ENCODE measurements at regions not wholly inside any gene's neighbourhood (a gene's known extent, or its start where the extent isn't known, plus 50 kb on each side); places are given as distances from the start of the nearest gene placed in this dataset.

GRCh38 chr1:79371802-79372201 is 365.3 kb upstream of the ADGRL4 start:
- no peaks in the 10 kb centered on the region for H3K36me3 ChIP-seq (ENCODE audit: insufficient read depth, low read length)
- H3K9me3 ChIP-seq (ENCODE audit: low read length), result no peaks in the 10 kb centered on the region
- no peaks in the 10 kb centered on the region for H3K27me3 ChIP-seq (ENCODE audit: control insufficient read depth in 1 of 2, insufficient read depth in 2 of 2, low read length in 2 of 2)
- H3K4me1 ChIP-seq (ENCODE audit: insufficient read depth, low read length), result no peaks in the 10 kb centered on the region
- H3K4me3 ChIP-seq (ENCODE audit: low read depth in 1 of 2, low read length in 2 of 2), result no peak overlapping the region
- no peak overlapping the region for H3K9ac ChIP-seq (ENCODE audit: low read length)
- H3K27ac ChIP-seq (ENCODE audit: low read depth, low read length), result no peak overlapping the region

DNA sequence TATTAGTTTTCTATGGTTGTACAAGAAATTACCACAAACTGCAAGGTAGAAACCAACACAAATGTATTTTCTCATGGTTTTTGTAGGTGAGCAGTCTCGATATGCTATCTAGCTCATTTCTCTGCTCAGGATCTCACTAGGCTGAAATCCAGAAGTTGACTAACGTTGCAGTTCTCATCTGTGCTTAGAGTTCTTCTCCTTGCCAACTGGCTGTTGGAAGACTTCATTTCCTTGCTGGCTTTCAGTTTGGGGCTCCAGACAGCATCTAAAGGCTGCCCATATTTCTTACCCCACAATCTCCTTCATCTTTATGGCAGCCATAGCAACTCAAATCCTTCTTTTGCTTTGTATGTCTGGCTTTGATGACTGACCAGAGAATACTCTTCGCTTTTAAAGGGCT is 362.6 kb upstream of the ADGRL4 start:
- H3K4me3 ChIP-seq (ENCODE audit: low read depth in 1 of 2, low read length in 2 of 2), result no peak overlapping the region
- H3K27ac ChIP-seq (ENCODE audit: low read depth, low read length), result no peak overlapping the region
- no peaks in the 10 kb centered on the region for H3K9me3 ChIP-seq (ENCODE audit: low read length)
- no peaks in the 10 kb centered on the region for H3K36me3 ChIP-seq (ENCODE audit: insufficient read depth, low read length)
- no peak overlapping the region for H3K9ac ChIP-seq (ENCODE audit: low read length)
- H3K27me3 ChIP-seq (ENCODE audit: control insufficient read depth in 1 of 2, insufficient read depth in 2 of 2, low read length in 2 of 2), result no peaks in the 10 kb centered on the region
- no peaks in the 10 kb centered on the region for H3K4me1 ChIP-seq (ENCODE audit: insufficient read depth, low read length)

DNA sequence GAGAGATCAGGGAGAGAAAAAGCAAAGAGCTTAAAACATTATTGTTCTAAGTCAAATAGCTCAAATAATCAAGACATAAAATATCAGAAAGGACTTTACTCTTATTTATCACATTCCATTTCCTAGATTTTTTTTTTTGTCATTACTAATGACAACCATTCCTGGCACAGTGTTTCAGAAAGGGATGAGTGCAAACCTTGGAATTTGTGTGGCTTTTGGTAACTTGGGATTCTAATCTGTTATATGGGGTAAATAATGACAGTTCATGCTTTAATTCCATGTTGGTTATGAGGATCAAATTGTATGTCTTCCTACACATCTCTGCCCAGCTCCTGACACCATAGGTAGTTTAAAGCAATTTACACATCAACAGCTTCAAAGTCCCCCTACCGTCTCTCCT is 358.4 kb upstream of the ADGRL4 start:
- no peak overlapping the region for H3K27ac ChIP-seq (ENCODE audit: low read depth, low read length)
- H3K27me3 ChIP-seq (ENCODE audit: control insufficient read depth in 1 of 2, insufficient read depth in 2 of 2, low read length in 2 of 2), result no peaks in the 10 kb centered on the region
- no peaks in the 10 kb centered on the region for H3K4me1 ChIP-seq (ENCODE audit: insufficient read depth, low read length)
- H3K36me3 ChIP-seq (ENCODE audit: insufficient read depth, low read length), result no peaks in the 10 kb centered on the region
- H3K4me3 ChIP-seq (ENCODE audit: low read depth in 1 of 2, low read length in 2 of 2), result no peak overlapping the region
- H3K9me3 ChIP-seq (ENCODE audit: low read length), result no peaks in the 10 kb centered on the region
- no peak overlapping the region for H3K9ac ChIP-seq (ENCODE audit: low read length)

DNA sequence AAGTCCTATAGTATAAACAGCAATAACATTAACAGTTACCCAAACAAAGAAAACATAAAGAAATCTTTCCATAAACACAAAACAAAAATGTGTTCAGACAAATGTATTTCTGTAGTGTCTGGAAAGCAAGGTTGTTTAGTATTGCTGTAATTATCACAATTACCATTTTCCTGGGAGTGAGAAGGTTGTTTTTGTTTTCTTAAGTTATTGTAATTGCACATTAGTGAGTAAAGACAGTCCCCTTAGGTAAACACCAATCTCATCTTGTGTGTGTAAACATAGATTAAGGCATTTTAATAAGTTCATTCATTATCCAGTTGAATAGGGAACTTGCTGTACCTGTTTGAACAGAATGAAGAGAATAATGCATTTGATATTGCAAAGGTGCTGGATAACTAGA is 356.9 kb upstream of the ADGRL4 start:
- Histone ChIP-seq H3K36me3 (ENCODE audit: insufficient read depth, low read length) (no peaks in the 10 kb centered on the region), H3K9me3 (ENCODE audit: low read length) (no peaks in the 10 kb centered on the region), H3K4me1 (ENCODE audit: insufficient read depth, low read length) (no peaks in the 10 kb centered on the region), H3K4me3 (ENCODE audit: low read depth in 1 of 2, low read length in 2 of 2) (no peak overlapping the region), H3K9ac (ENCODE audit: low read length) (no peak overlapping the region), H3K27ac (ENCODE audit: low read depth, low read length) (no peak overlapping the region), H3K27me3 (ENCODE audit: control insufficient read depth in 1 of 2, insufficient read depth in 2 of 2, low read length in 2 of 2) (no peaks in the 10 kb centered on the region)

DNA sequence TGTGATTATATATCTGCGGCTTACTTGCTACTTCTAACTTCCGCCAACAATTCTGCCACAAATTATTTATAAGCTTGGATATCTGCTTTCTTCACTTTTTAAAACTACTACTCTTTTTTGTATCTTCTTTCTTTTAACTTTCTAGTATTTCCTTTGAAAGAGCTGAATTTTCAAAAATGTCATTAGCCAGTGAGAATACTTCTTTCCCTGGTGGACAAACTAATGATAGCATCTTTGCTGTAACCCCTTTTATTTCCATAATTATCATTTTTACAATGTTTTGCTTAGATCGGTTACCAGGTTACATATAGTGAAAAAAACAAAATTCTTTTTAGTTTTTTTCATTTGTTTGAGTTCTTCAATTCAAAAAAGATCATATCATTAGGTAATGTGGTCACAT is 355.9 kb upstream of the ADGRL4 start:
- Histone ChIP-seq H3K9me3 (ENCODE audit: low read length) (no peaks in the 10 kb centered on the region), H3K9ac (ENCODE audit: low read length) (no peak overlapping the region), H3K4me1 (ENCODE audit: insufficient read depth, low read length) (no peaks in the 10 kb centered on the region), H3K36me3 (ENCODE audit: insufficient read depth, low read length) (no peaks in the 10 kb centered on the region), H3K27ac (ENCODE audit: low read depth, low read length) (no peak overlapping the region), H3K27me3 (ENCODE audit: control insufficient read depth in 1 of 2, insufficient read depth in 2 of 2, low read length in 2 of 2) (no peaks in the 10 kb centered on the region), H3K4me3 (ENCODE audit: low read depth in 1 of 2, low read length in 2 of 2) (no peak overlapping the region)

DNA sequence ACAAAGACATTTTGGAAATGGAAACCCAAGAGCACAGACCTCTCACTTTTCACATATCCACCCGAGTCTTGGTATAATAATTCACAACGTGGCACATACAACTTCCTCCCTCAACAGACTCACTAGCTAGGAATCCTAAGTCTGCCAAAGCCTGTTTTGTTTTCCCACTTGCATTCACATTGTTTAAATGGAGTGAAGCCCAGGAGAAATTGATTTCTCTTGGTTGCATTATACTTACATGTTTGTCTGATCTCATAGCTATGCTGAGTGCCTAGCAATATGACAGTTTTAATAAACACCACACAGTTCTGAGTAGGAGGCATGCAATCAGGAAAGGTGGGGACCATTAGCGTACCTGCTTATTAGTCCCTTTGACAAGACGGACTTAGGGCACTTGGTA is 348.6 kb upstream of the ADGRL4 start:
- no peak overlapping the region for H3K27ac ChIP-seq (ENCODE audit: low read depth, low read length)
- no peaks in the 10 kb centered on the region for H3K36me3 ChIP-seq (ENCODE audit: insufficient read depth, low read length)
- no peak overlapping the region for H3K9ac ChIP-seq (ENCODE audit: low read length)
- H3K4me1 ChIP-seq (ENCODE audit: insufficient read depth, low read length), result no peaks in the 10 kb centered on the region
- H3K27me3 ChIP-seq (ENCODE audit: control insufficient read depth in 1 of 2, insufficient read depth in 2 of 2, low read length in 2 of 2), result no peaks in the 10 kb centered on the region
- H3K9me3 ChIP-seq (ENCODE audit: low read length), result no peaks in the 10 kb centered on the region
- H3K4me3 ChIP-seq (ENCODE audit: low read depth in 1 of 2, low read length in 2 of 2), result no peak overlapping the region

- Histone ChIP-seq H3K27ac (ENCODE audit: low read depth, low read length) (no peak overlapping the region), H3K36me3 (ENCODE audit: insufficient read depth, low read length) (no peaks in the 10 kb centered on the region), H3K27me3 (ENCODE audit: control insufficient read depth in 1 of 2, insufficient read depth in 2 of 2, low read length in 2 of 2) (no peaks in the 10 kb centered on the region), H3K4me3 (ENCODE audit: low read depth in 1 of 2, low read length in 2 of 2) (no peak overlapping the region), H3K9ac (ENCODE audit: low read length) (no peak overlapping the region), H3K4me1 (ENCODE audit: insufficient read depth, low read length) (no peaks in the 10 kb centered on the region), H3K9me3 (ENCODE audit: low read length) (no peaks in the 10 kb centered on the region)
Observed at GRCh38 chr1:79353224-79353623, 346.7 kb upstream of the ADGRL4 start.

- H3K4me1 ChIP-seq (ENCODE audit: insufficient read depth, low read length), result no peaks in the 10 kb centered on the region
- H3K36me3 ChIP-seq (ENCODE audit: insufficient read depth, low read length), result no peaks in the 10 kb centered on the region
- no peak overlapping the region for H3K27ac ChIP-seq (ENCODE audit: low read depth, low read length)
- H3K27me3 ChIP-seq (ENCODE audit: control insufficient read depth in 1 of 2, insufficient read depth in 2 of 2, low read length in 2 of 2), result no peaks in the 10 kb centered on the region
- H3K9ac ChIP-seq (ENCODE audit: low read length), result no peak overlapping the region
- no peak overlapping the region for H3K4me3 ChIP-seq (ENCODE audit: low read depth in 1 of 2, low read length in 2 of 2)
- H3K9me3 ChIP-seq (ENCODE audit: low read length), result no peaks in the 10 kb centered on the region
Observed at GRCh38 chr1:79326875-79327274, 320.3 kb upstream of the ADGRL4 start.

DNA sequence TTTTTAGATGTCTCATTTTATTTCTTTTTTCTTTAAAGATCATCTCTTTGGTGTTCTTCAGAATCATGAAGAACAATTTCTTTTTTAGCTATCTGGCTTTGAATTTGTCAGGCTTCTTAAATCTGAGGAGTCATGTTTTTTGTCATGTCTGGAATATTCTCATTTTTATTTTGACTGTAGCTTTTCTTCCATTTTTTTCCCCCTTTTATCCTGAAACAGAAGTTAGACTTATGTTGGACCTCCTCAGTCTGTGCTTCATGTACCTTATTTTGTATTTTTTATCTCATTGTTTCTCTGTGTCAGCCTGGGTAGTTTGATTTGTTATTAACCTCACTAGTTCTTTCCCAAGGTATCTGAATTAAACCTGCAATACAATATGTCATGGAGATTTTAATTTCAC is 319.2 kb upstream of the ADGRL4 start:
- H3K4me1 ChIP-seq (ENCODE audit: insufficient read depth, low read length), result no peaks in the 10 kb centered on the region
- H3K27ac ChIP-seq (ENCODE audit: low read depth, low read length), result no peak overlapping the region
- H3K9ac ChIP-seq (ENCODE audit: low read length), result no peak overlapping the region
- no peak overlapping the region for H3K4me3 ChIP-seq (ENCODE audit: low read depth in 1 of 2, low read length in 2 of 2)
- no peaks in the 10 kb centered on the region for H3K36me3 ChIP-seq (ENCODE audit: insufficient read depth, low read length)
- no peaks in the 10 kb centered on the region for H3K27me3 ChIP-seq (ENCODE audit: control insufficient read depth in 1 of 2, insufficient read depth in 2 of 2, low read length in 2 of 2)
- H3K9me3 ChIP-seq (ENCODE audit: low read length), result no peaks in the 10 kb centered on the region

DNA sequence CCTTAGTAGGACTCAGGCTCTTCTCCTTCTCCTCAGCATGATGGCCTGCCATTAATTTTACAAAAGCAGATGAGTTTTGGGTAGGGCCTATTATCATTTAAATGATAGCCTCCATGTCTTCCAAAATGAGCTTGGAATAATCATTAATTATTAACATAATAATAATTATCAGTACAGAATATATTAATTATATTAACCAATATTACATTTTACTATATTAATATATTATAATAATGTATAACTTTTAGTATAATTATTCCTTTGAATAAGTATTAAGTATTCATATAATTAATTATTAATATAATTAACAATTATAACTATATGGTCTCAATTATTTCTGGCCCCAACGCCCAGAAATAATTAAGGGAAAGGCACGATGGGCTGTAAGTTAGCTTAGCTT is 318.6 kb upstream of the ADGRL4 start:
- H3K9ac ChIP-seq (ENCODE audit: low read length), result no peak overlapping the region

GRCh38 chr1:79323239-79324025 is 316.9 kb upstream of the ADGRL4 start:
- no peaks in the 10 kb centered on the region for H3K27me3 ChIP-seq (ENCODE audit: control insufficient read depth in 1 of 2, insufficient read depth in 2 of 2, low read length in 2 of 2)
- H3K4me3 ChIP-seq (ENCODE audit: low read depth in 1 of 2, low read length in 2 of 2), result no peak overlapping the region
- H3K27ac ChIP-seq (ENCODE audit: low read depth, low read length), result no peak overlapping the region
- H3K9me3 ChIP-seq (ENCODE audit: low read length), result no peaks in the 10 kb centered on the region
- H3K4me1 ChIP-seq (ENCODE audit: insufficient read depth, low read length), result no peaks in the 10 kb centered on the region
- H3K9ac ChIP-seq (ENCODE audit: low read length), result no peak overlapping the region
- no peaks in the 10 kb centered on the region for H3K36me3 ChIP-seq (ENCODE audit: insufficient read depth, low read length)

More for the DNA sequence above, 318.6 kb upstream of the ADGRL4 start:
- H3K9me3 ChIP-seq (ENCODE audit: low read length), result no peaks in the 10 kb centered on the region
- H3K27ac ChIP-seq (ENCODE audit: low read depth, low read length), result no peak overlapping the region
- no peaks in the 10 kb centered on the region for H3K27me3 ChIP-seq (ENCODE audit: control insufficient read depth in 1 of 2, insufficient read depth in 2 of 2, low read length in 2 of 2)
- no peak overlapping the region for H3K4me3 ChIP-seq (ENCODE audit: low read depth in 1 of 2, low read length in 2 of 2)
- no peaks in the 10 kb centered on the region for H3K4me1 ChIP-seq (ENCODE audit: insufficient read depth, low read length)
- no peaks in the 10 kb centered on the region for H3K36me3 ChIP-seq (ENCODE audit: insufficient read depth, low read length)

DNA sequence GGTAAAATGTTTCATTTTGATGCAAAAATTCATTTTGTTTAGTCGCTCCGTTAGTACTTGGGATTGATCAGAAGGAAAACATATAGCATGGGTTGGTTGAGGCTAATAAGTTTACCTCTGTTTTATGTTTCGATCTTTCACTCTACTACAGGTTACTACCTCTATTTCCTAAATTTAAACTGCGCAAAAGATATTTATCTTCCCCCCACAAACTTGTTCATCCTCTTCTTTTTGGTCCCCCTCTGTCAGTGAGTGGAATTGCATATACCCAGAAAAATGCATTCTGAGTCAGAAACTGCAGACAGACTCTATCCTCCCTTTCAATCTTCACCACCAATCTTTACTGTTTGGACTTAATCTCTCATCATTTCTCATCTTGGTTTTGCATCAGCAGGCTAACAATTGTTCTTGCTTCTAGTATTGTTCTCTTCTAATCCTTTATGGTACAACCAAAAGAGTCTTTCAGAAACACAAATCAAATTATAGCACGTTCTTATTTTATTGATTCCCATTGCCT is 316.0 kb upstream of the ADGRL4 start:
- H3K27ac ChIP-seq (ENCODE audit: low read depth, low read length), result no peak overlapping the region
- H3K4me1 ChIP-seq (ENCODE audit: insufficient read depth, low read length), result no peaks in the 10 kb centered on the region
- H3K4me3 ChIP-seq (ENCODE audit: low read depth in 1 of 2, low read length in 2 of 2), result no peak overlapping the region
- H3K9me3 ChIP-seq (ENCODE audit: low read length), result no peaks in the 10 kb centered on the region
- no peak overlapping the region for H3K9ac ChIP-seq (ENCODE audit: low read length)
- no peaks in the 10 kb centered on the region for H3K27me3 ChIP-seq (ENCODE audit: control insufficient read depth in 1 of 2, insufficient read depth in 2 of 2, low read length in 2 of 2)
- H3K36me3 ChIP-seq (ENCODE audit: insufficient read depth, low read length), result no peaks in the 10 kb centered on the region
